H1 (cell line): ENCODE measurements at regions not wholly inside any gene's neighbourhood (a gene's known extent, or its start where the extent isn't known, plus 50 kb on each side); places are given as distances from the start of the nearest gene placed in this dataset.

Experiments used
- CTCF ChIA-PET: fragments of 300-600 bp; sonication (Branson Sonifier 250); formaldehyde crosslinking; loops from one replicate; lab custom pipeline; 2021; ENCODE audit not compliant: partially characterized antibody; lab: Charles Lee
- POLR2A ChIA-PET: fragments of 300-600 bp; sonication (Branson Sonifier 250); formaldehyde crosslinking; loops from one replicate; lab custom pipeline; 2021; ENCODE audit warnings: inconsistent platforms; ENCODE audit not compliant: partially characterized antibody; lab: Charles Lee
- DNase-seq, 2 experiments: peaks; one replicate each; pipeline versions ENCODE4 v3.0.0 to v3.0.0-alpha.2; 2010 to 2022; ENCODE audit warnings: low spot score in 2 of 2, low read depth in 1 of 2, mixed read lengths in 1 of 2
- FAIRE-seq: peaks from 2 replicates; lab custom pipeline; 2011; peaks lifted over from hg19 to GRCh38; lab: Jason Lieb, UNC
- H2AFZ ChIP-seq: 2 replicates; pipeline ENCODE4 v1.8.1; 2012; ENCODE audit warnings: low read length, inconsistent platforms
- H2AK5ac ChIP-seq: 2 replicates; pipeline ENCODE4 v1.6.1; 2013; ENCODE audit warnings: low read depth, low read length
- H2BK120ac ChIP-seq: replicated peaks from 2 replicates; pipeline ENCODE3; 2013; ENCODE audit warnings: low read depth, low read length, inconsistent platforms
- H2BK12ac ChIP-seq: 2 replicates; pipeline ENCODE4 v1.6.1; 2013; ENCODE audit warnings: low read depth, low read length
- H2BK15ac ChIP-seq: 2 replicates; pipeline ENCODE4 v1.6.1; 2013; ENCODE audit warnings: low read length
- H2BK20ac ChIP-seq: 2 replicates; pipeline ENCODE4 v1.6.1; 2013; ENCODE audit warnings: low read length
- H2BK5ac ChIP-seq: 2 replicates; pipeline ENCODE4 v1.6.1; 2013; ENCODE audit warnings: low read depth, low read length
- H3K14ac ChIP-seq: 2 replicates; pipeline ENCODE4 v1.6.1; 2013; ENCODE audit warnings: inconsistent platforms; ENCODE audit not compliant: insufficient read length
- H3K18ac ChIP-seq: 2 replicates; pipeline ENCODE4 v1.6.1; 2013; ENCODE audit warnings: low read length; ENCODE audit errors: extremely low read depth
- H3K23ac ChIP-seq: 2 replicates; pipeline ENCODE4 v1.6.1; 2013; ENCODE audit warnings: inconsistent platforms; ENCODE audit not compliant: insufficient read length
- H3K23me2 ChIP-seq: 2 replicates; pipeline ENCODE4 v1.6.1; 2013; ENCODE audit warnings: low read depth, low read length
- H3K27ac ChIP-seq: 2 replicates; pipeline ENCODE4 v1.6.1; 2011; ENCODE audit warnings: low read depth, low read length, inconsistent platforms
- H3K27me3 ChIP-seq, 4 experiments: replicated peaks in 1 of 4; 1 replicate in 1 of 4; 2 replicates in 3 of 4; pipeline versions ENCODE4 v1.6.1 to v1.8.1; 2011 to 2013; ENCODE audit warnings: low read length in 3 of 4, mild to moderate bottlenecking in 3 of 4, inconsistent platforms in 2 of 4, mixed read lengths in 2 of 4, moderate library complexity in 1 of 4; ENCODE audit not compliant: control insufficient read depth in 3 of 4, insufficient read depth in 3 of 4; ENCODE audit errors: extremely low read depth in 1 of 4
- H3K36me3 ChIP-seq, 4 experiments: 2 replicates each; pipeline versions ENCODE4 v1.6.1 to v1.8.1; 2011 to 2013; ENCODE audit warnings: mild to moderate bottlenecking in 4 of 4, low read length in 3 of 4, moderate library complexity in 2 of 4, control low read depth in 1 of 4, inconsistent platforms in 1 of 4; ENCODE audit not compliant: insufficient read depth in 4 of 4, control insufficient read depth in 2 of 4
- H3K4ac ChIP-seq: replicated peaks from 2 replicates; pipeline ENCODE3; 2013; ENCODE audit warnings: low read length, low read depth, mixed read lengths, inconsistent platforms; ENCODE audit not compliant: insufficient read length
- H3K4me1 ChIP-seq, 4 experiments: replicated peaks in 1 of 4; 1 replicate in 1 of 4; 2 replicates in 3 of 4; pipeline versions ENCODE4 v1.6.1 to v1.8.1; 2011 to 2013; ENCODE audit warnings: low read length in 3 of 4, inconsistent platforms in 2 of 4, mixed read lengths in 1 of 4; ENCODE audit not compliant: insufficient read depth in 4 of 4, control insufficient read depth in 3 of 4
- H3K4me2 ChIP-seq, 2 experiments: 2 replicates each; pipeline versions ENCODE4 v1.6.1 to v1.8.1; 2011 to 2013; ENCODE audit warnings: low read depth in 2 of 2, low read length in 2 of 2, control low read depth in 1 of 2, inconsistent platforms in 1 of 2, mild to moderate bottlenecking in 1 of 2; ENCODE audit not compliant: insufficient read depth in 1 of 2
- H3K4me3 ChIP-seq, 4 experiments: fragments of 200-600, 300-600 bp in 1 of 4; sonication (generic), shearing (Covaris generic), sonication (Bioruptor Twin) in 1 of 4; 2 replicates each; pipeline versions ENCODE4 v1.5.1 to v1.8.1; 2011 to 2016; ENCODE audit warnings: low read length in 4 of 4, low read depth in 3 of 4, control low read depth in 2 of 4, inconsistent platforms in 2 of 4, mild to moderate bottlenecking in 2 of 4, mixed read lengths in 1 of 4, moderate library complexity in 1 of 4; ENCODE audit not compliant: insufficient read depth in 2 of 4; ENCODE audit errors: extremely low read depth in 1 of 4
- H3K56ac ChIP-seq: replicated peaks from 2 replicates; pipeline ENCODE3; 2013; ENCODE audit warnings: low read depth, mild to moderate bottlenecking, mixed read lengths, low read length, inconsistent platforms; ENCODE audit not compliant: insufficient read length
- H3K79me1 ChIP-seq: 2 replicates; pipeline ENCODE4 v1.6.1; 2013; ENCODE audit warnings: low read depth, low read length, control low read depth
- H3K79me2 ChIP-seq, 2 experiments: 2 replicates each; pipeline versions ENCODE4 v1.6.1 to v1.8.1; 2012 to 2013; ENCODE audit warnings: low read length in 2 of 2, mild to moderate bottlenecking in 2 of 2, inconsistent platforms in 1 of 2; ENCODE audit not compliant: insufficient read depth in 2 of 2, control insufficient read depth in 1 of 2
- H3K9ac ChIP-seq, 4 experiments: replicated peaks in 1 of 4; 1 replicate in 1 of 4; 2 replicates in 3 of 4; pipeline versions ENCODE4 v1.6.1 to v1.8.1; 2011 to 2013; ENCODE audit warnings: low read depth in 3 of 4, low read length in 3 of 4, control low read depth in 2 of 4, mild to moderate bottlenecking in 2 of 4, moderate library complexity in 2 of 4, inconsistent platforms in 1 of 4; ENCODE audit errors: extremely low read depth in 1 of 4
- H3K9me3 ChIP-seq, 2 experiments: 2 replicates each; pipeline versions ENCODE4 v1.6.1 to v1.8.1; 2012 to 2013; ENCODE audit warnings: mild to moderate bottlenecking in 2 of 2, moderate library complexity in 2 of 2, control low read depth in 1 of 2, inconsistent platforms in 1 of 2, low read depth in 1 of 2, low read length in 1 of 2, mixed read lengths in 1 of 2; ENCODE audit not compliant: insufficient read depth in 2 of 2
- H4K20me1 ChIP-seq, 2 experiments: replicated peaks in 1 of 2; 2 replicates each; pipeline versions ENCODE3 to v1.8.1; 2011 to 2013; ENCODE audit warnings: inconsistent platforms in 2 of 2, low read length in 2 of 2, mild to moderate bottlenecking in 1 of 2; ENCODE audit not compliant: insufficient read depth in 2 of 2, control insufficient read depth in 1 of 2
- H4K5ac ChIP-seq: 2 replicates; pipeline ENCODE4 v1.6.1; 2013; ENCODE audit warnings: low read length, low read depth, mixed read lengths, inconsistent platforms; ENCODE audit not compliant: insufficient read length
- H4K8ac ChIP-seq: 2 replicates; pipeline ENCODE4 v1.8.0; 2013; ENCODE audit warnings: mild to moderate bottlenecking, moderate library complexity, low read length, inconsistent platforms; ENCODE audit not compliant: insufficient read depth; ENCODE audit errors: extremely low read depth
- H4K91ac ChIP-seq: replicated peaks from 2 replicates; pipeline ENCODE3; 2013; ENCODE audit warnings: low read length, mixed read lengths, inconsistent platforms; ENCODE audit not compliant: insufficient read length
- ATF3 ChIP-seq: IDR thresholded peaks from 2 replicates; pipeline ENCODE4 v1.6.1; 2011; ENCODE audit warnings: low read depth, mild to moderate bottlenecking, low read length; ENCODE audit not compliant: insufficient read depth
- BCL11A ChIP-seq, 2 experiments: IDR thresholded peaks; one replicate each; pipeline ENCODE4 v1.6.1; 2011; ENCODE audit warnings: low read depth in 2 of 2, low read length in 2 of 2, mild to moderate bottlenecking in 2 of 2
- CBX8 ChIP-seq: fragments of 300-800, 300-1000 bp; sonication (generic); IDR thresholded peaks from 2 replicates; pipeline ENCODE4 v1.7.1; 2016; ENCODE audit warnings: low read depth, low read length, borderline replicate concordance
- HDAC6 ChIP-seq: IDR thresholded peaks from one replicate; pipeline ENCODE4 v1.7.1; 2012; ENCODE audit warnings: low read depth, mild to moderate bottlenecking, inconsistent platforms, low read length, moderate library complexity
- KDM5A ChIP-seq: fragments of 200-600 bp; IDR thresholded peaks from 2 replicates; pipeline ENCODE4 v1.7.1; 2012; ENCODE audit warnings: mild to moderate bottlenecking, low read length, inconsistent platforms, mixed read lengths
- MAFK ChIP-seq: IDR thresholded peaks from 2 replicates; pipeline ENCODE4 v1.6.1; 2012; ENCODE audit warnings: low read depth, mild to moderate bottlenecking, improper control_type of control experiment, low read length
- RBBP5 ChIP-seq: IDR thresholded peaks from 2 replicates; pipeline ENCODE4 v1.7.1; 2012; ENCODE audit warnings: low read depth, mild to moderate bottlenecking, inconsistent platforms, low read length, moderate library complexity, borderline replicate concordance
- RXRA ChIP-seq: IDR thresholded peaks from 2 replicates; pipeline ENCODE4 v1.6.1; 2011; ENCODE audit warnings: low read depth, mild to moderate bottlenecking, low read length, moderate library complexity; ENCODE audit not compliant: insufficient read depth
- SIX5 ChIP-seq: IDR thresholded peaks from 2 replicates; pipeline ENCODE4 v1.6.1; 2011; ENCODE audit warnings: mild to moderate bottlenecking, low read depth, low read length
- TAF7 ChIP-seq: optimal IDR thresholded peaks from 2 replicates; pipeline ENCODE3; 2011; ENCODE audit warnings: low read depth, mild to moderate bottlenecking, inconsistent platforms, low read length, moderate library complexity, borderline replicate concordance
- TBP ChIP-seq: IDR thresholded peaks from 2 replicates; pipeline ENCODE4 v1.6.1; 2011; ENCODE audit warnings: low read depth, low read length, improper control_type of control experiment
- TCF12 ChIP-seq: IDR thresholded peaks from 2 replicates; pipeline ENCODE4 v1.6.1; 2011; ENCODE audit warnings: low read depth, mild to moderate bottlenecking, low read length
- ZNF274 ChIP-seq: IDR thresholded peaks from 2 replicates; pipeline ENCODE4 v1.7.0; 2012; ENCODE audit warnings: low read length, borderline replicate concordance; ENCODE audit errors: extremely low read depth
- WGBS, 2 experiments: shearing (Covaris generic) in 1 of 2; methylation state at CpG; one replicate each; pipeline versions ENCODE4 v1.1.6 to v1.1.7; 2013 to 2015; ENCODE audit warnings: low lambda C conversion rate in 2 of 2, mixed read lengths in 2 of 2, inconsistent platforms in 1 of 2, low coverage in 1 of 2, missing lambda C conversion rate in 1 of 2; ENCODE audit not compliant: insufficient replicate concordance in 2 of 2, insufficient coverage in 1 of 2, insufficient read length in 1 of 2; ENCODE audit errors: extremely low coverage in 1 of 2, missing lambda C conversion rate in 1 of 2; 5-methylcytosine and 5-hydroxymethylcytosine counted together

- no peak overlapping the region for H2BK5ac ChIP-seq
- H3K79me2 ChIP-seq, result no peaks in the 10 kb centered on the region
- no peak for FAIRE-seq
- H3K23ac ChIP-seq, result no peak overlapping the region
- H4K91ac ChIP-seq, result no peak overlapping the region
- H3K4ac ChIP-seq, result no peak overlapping the region
- H2AK5ac ChIP-seq, result no peak overlapping the region
- H3K4me2 ChIP-seq, result no peak overlapping the region
- peaks cover 0 to 2% of the 10 kb centered on the region in 2 experiments; a peak in 1 of 4 replicates for H3K9me3 ChIP-seq
- no peak overlapping the region for H2BK120ac ChIP-seq
- H3K27me3 ChIP-seq, result no peaks in the 10 kb centered on the region
- H2AFZ ChIP-seq, result no peak overlapping the region
- no peak for DNase-seq
- no peak overlapping the region for H2BK20ac ChIP-seq
- H2BK12ac ChIP-seq, result no peak overlapping the region
- no peak overlapping the region for H3K18ac ChIP-seq
- H4K5ac ChIP-seq, result no peak overlapping the region
- POLR2A ChIA-PET, result no interaction called here
- H3K4me1 ChIP-seq, result no peaks in the 10 kb centered on the region; a peak in 1 of 7 replicates
- no peak overlapping the region for H3K56ac ChIP-seq
- H4K8ac ChIP-seq, result no peak overlapping the region
- no peak overlapping the region for H2BK15ac ChIP-seq
- no peaks in the 10 kb centered on the region for H3K36me3 ChIP-seq
- peaks cover 0 to 2% of the 10 kb centered on the region in 2 experiments for H4K20me1 ChIP-seq
- H3K14ac ChIP-seq, result no peak overlapping the region
- WGBS, 2 experiments, result 86% methylated on average over 3 of the region's 3 CpGs; no CpG with 5 or more reads in 1 of the 2 experiments
- no peak overlapping the region for H3K27ac ChIP-seq
- no peaks in the 10 kb centered on the region for H3K79me1 ChIP-seq
- CTCF ChIA-PET, result no interaction called here
- no peak overlapping the region for H3K9ac ChIP-seq
- no peak overlapping the region for H3K4me3 ChIP-seq
- H3K23me2 ChIP-seq, result no peaks in the 10 kb centered on the region
- no peak for TF ChIP-seq RXRA
- no peak for TF ChIP-seq TAF7
- TF ChIP-seq ZNF274, result no peak
- TF ChIP-seq TCF12, result no peak
- TF ChIP-seq CBX8, result no peak
- TF ChIP-seq MAFK, result no peak
- TF ChIP-seq TBP, result no peak
- TF ChIP-seq BCL11A (IDR thresholded peaks at IDR 0.05; ENCODE audit: low read depth in 2 of 2, low read length in 2 of 2), result no peak
- no peak for TF ChIP-seq KDM5A
- TF ChIP-seq SIX5, result no peak
- TF ChIP-seq RBBP5, result no peak
- TF ChIP-seq HDAC6, result no peak
- TF ChIP-seq ATF3, result no peak
Measured at GRCh38 chr4:137635108-137635507, 102.8 kb upstream of the PCDH18 start.
